Ishikawa (cell line): ENCODE measurements at regions not wholly inside any gene's neighbourhood (a gene's known extent, or its start where the extent isn't known, plus 50 kb on each side); places are given as distances from the start of the nearest gene placed in this dataset.

Source experiments
- CEBPB ChIP-seq: IDR thresholded peaks from 2 replicates; pipeline ENCODE4 v1.6.1; 2012
- CREB1 ChIP-seq: IDR thresholded peaks from 2 replicates; pipeline ENCODE4 v1.6.1; 2012; ENCODE audit warnings: low read depth
- EGR1 ChIP-seq: IDR thresholded peaks from 2 replicates; pipeline ENCODE4 v1.6.1; 2012
- EP300 ChIP-seq: IDR thresholded peaks from 2 replicates; pipeline ENCODE4 v1.6.1; 2012; ENCODE audit warnings: borderline replicate concordance
- FOXM1 ChIP-seq: IDR thresholded peaks from 2 replicates; pipeline ENCODE4 v1.6.1; 2012; ENCODE audit warnings: low read depth, borderline replicate concordance
- MAX ChIP-seq: IDR thresholded peaks from 2 replicates; pipeline ENCODE4 v1.6.1; 2012
- RAD21 ChIP-seq: IDR thresholded peaks from 2 replicates; pipeline ENCODE4 v1.6.1; 2012; ENCODE audit warnings: low read depth
- REST ChIP-seq: IDR thresholded peaks from 2 replicates; pipeline ENCODE4 v1.6.1; 2012; ENCODE audit warnings: low read depth, mild to moderate bottlenecking
- TAF1 ChIP-seq: IDR thresholded peaks from 2 replicates; pipeline ENCODE4 v1.6.1; 2012; ENCODE audit warnings: low read depth, mild to moderate bottlenecking
- TCF12 ChIP-seq: IDR thresholded peaks from 2 replicates; pipeline ENCODE4 v1.6.1; 2012; ENCODE audit warnings: low read depth
- TEAD4 ChIP-seq: IDR thresholded peaks from 2 replicates; pipeline ENCODE4 v1.6.1; 2012
- USF1 ChIP-seq: IDR thresholded peaks from 2 replicates; pipeline ENCODE4 v1.6.1; 2012

GRCh38 chr5:87888139-87888538 is 380.5 kb downstream of the TMEM161B start:
- TF ChIP-seq RAD21 (no peak), EGR1 (no peak), TCF12 (no peak), TAF1 (no peak), TEAD4 (no peak), EP300 (no peak), MAX (no peak), CREB1 (no peak), USF1 (no peak), CEBPB (no peak), REST (no peak), FOXM1 (no peak)
